ENCODE measurements at regions not wholly inside any gene's neighbourhood (a gene's known extent, or its start where the extent isn't known, plus 50 kb on each side); places are given as distances from the start of the nearest gene placed in this dataset.

DNA sequence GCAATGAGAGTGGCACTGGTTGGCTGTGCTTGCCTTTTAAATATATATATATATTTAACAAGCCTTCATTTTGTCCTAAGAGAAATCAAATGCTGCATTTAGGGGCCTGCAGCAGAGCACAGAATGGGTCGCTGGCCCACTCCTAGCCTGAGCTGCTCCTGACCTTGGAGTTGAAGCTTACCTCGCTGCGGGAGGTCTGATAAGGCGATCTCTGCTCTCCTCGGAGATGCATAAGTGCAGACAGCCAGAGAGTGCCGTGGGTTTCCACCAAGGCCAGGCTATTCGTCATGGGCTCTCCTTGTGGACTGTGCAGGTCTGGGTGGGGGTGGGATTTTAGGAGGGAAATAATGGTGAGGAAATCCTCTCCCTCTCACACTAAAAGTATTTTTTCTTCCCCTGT lies 99.5 kb upstream of the IKZF1 start:
- H3K4me3 ChIP-seq (replicated peaks; ENCODE audit: low read depth, low read length): no peak overlapping the region
- TF ChIP-seq, protein P1, sequence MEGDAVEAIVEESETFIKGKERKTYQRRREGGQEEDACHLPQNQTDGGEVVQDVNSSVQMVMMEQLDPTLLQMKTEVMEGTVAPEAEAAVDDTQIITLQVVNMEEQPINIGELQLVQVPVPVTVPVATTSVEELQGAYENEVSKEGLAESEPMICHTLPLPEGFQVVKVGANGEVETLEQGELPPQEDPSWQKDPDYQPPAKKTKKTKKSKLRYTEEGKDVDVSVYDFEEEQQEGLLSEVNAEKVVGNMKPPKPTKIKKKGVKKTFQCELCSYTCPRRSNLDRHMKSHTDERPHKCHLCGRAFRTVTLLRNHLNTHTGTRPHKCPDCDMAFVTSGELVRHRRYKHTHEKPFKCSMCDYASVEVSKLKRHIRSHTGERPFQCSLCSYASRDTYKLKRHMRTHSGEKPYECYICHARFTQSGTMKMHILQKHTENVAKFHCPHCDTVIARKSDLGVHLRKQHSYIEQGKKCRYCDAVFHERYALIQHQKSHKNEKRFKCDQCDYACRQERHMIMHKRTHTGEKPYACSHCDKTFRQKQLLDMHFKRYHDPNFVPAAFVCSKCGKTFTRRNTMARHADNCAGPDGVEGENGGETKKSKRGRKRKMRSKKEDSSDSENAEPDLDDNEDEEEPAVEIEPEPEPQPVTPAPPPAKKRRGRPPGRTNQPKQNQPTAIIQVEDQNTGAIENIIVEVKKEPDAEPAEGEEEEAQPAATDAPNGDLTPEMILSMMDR (IDR thresholded peaks at IDR 0.05; ENCODE audit: low read length, missing control alignments): no peak
- no peak for DNase-seq (ENCODE audit: low read depth)

DNA sequence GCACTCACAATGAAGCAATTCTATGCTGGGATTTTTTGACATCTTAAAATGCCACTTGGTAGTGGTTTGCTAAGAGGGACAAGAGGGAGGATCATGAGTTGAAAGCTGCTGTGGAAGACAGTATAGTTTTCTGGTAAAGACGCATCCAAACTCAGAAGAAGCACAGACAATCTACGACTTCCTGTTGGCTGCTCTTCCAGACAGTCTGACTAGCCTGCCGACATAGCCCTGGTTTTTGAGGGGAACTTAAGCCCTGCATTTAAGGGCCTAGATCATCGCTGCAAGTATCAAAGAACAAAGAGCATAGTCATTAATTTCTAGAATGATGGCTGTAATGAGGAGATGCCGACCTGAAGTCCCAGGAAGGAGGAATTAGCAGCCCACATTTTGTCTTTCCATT lies 99.9 kb upstream of the IKZF1 start:
- DNase-seq (ENCODE audit: low read depth): no peak
- no peak overlapping the region for H3K4me3 ChIP-seq (replicated peaks; ENCODE audit: low read depth, low read length)
- TF ChIP-seq, protein P1 (IDR thresholded peaks at IDR 0.05; ENCODE audit: low read length, missing control alignments): no peak

DNA sequence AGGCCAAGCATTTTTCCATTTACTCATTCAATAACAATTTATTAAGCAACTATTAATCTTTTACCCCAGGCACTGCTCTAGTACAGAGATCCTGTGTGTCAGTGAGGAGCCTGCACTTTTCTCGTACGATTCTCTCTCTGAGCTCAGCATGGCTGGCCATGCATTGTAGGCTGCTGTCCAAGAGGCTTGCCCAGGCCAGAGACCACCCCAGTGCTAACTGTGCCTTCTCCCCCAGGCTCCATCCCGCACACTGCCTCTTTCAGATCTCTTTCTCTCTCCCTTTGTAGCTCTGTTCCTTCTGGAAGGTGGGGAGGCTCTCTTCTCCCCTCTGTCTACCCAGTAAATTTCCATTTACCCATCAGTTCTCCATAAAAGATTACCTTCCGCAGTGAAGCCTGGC lies 101.0 kb upstream of the IKZF1 start:
- DNase-seq (ENCODE audit: low read depth): no peak
- no peak overlapping the region for H3K4me3 ChIP-seq (replicated peaks; ENCODE audit: low read depth, low read length)
- TF ChIP-seq, protein P1 (IDR thresholded peaks at IDR 0.05; ENCODE audit: low read length, missing control alignments): no peak

DNA sequence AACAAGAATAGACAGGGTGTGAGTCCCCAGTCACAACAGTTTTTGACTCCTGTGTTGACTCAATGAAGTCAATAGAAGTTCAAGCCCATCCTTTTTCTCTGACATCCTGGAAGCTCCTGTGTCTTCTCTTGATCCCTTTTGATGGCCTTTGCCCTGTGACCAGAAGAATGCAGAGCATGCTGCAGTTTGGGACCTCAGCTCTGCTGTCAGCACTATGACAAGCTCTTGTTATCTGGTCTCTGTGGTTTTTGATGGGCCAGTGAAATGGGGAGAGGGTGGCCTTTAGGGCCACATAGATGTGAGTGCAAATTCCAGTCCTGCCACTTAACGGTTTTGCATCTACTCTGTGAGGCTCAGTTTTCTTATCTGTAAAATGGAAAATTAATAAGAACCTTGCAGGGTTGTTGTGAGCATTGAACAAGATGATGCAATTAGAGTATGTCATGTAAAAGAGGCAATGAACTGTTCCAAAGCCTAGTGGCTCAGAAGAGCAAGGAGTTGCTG lies 102.4 kb upstream of the IKZF1 start:
- DNase-seq (ENCODE audit: low read depth): no peak
- no peak overlapping the region for H3K4me3 ChIP-seq (replicated peaks; ENCODE audit: low read depth, low read length)
- TF ChIP-seq, protein P1 (IDR thresholded peaks at IDR 0.05; ENCODE audit: low read length, missing control alignments): no peak

DNA sequence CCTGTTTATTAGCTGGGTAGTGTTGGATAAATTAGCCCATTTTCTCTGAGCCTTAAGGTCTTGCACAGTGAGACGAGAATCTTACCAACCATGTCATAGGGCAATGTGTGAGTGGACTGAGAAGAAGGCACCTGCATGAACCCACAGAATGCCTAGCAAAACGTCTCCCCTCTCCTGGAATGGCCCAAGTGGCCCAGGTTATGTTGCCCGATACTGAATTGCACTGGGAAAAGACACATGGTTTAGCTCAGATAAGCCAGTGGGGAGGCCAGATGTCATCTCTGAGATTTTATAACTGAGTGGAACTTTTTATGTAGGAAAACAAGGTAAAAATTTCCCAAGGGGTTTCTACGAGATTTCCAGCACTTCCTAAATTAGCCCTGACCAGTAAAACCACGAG lies 104.7 kb upstream of the IKZF1 start:
- no peak overlapping the region for H3K4me3 ChIP-seq (replicated peaks; ENCODE audit: low read depth, low read length)
- TF ChIP-seq, protein P1 (IDR thresholded peaks at IDR 0.05; ENCODE audit: low read length, missing control alignments): no peak
- DNase-seq (ENCODE audit: low read depth): no peak

DNA sequence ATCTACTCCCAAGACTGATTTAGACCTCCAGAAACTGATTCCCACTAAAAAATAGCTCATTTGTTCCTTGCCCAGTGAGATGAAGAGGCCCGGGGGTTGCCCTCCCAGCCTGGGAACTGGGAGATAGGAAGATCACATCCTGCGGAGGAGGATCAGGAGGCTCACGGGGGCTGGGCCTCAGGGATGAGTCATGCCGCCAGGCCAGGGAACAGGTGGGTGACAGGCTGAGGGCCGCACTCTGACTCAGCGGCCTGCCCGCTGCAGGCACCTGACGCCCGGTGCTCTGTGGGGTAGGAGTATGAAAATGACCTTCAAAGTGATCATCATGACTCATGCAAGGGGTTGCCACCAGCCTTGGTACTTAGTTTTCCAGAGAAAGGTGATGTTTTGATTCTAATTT lies 104.5 kb upstream of the ZPBP start:
- TF ChIP-seq, protein P1 (IDR thresholded peaks at IDR 0.05; ENCODE audit: low read length, missing control alignments): no peak
- no peak for DNase-seq (ENCODE audit: low read depth)
- H3K4me3 ChIP-seq (replicated peaks; ENCODE audit: low read depth, low read length): no peak overlapping the region

DNA sequence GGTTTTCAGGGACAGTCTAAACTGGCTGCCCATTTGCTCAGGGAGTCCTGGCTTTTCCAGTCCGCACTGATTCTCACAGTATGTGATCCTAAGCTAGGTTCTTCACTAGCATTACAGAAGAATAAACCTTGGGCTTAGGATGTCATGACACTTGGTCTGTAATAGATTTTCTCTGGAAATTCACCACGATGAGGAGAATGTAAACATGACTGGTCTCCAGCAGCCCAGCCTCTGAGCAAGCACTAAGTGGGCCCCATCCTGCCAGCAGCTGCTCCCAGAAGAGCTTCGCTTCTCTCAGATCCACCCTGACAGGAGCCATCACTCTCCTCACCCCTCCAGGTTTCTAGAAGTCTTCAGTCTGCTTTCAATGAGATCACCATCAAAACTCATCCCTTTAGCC lies 103.7 kb upstream of the ZPBP start:
- DNase-seq (ENCODE audit: low read depth): no peak
- TF ChIP-seq, protein P1 (IDR thresholded peaks at IDR 0.05; ENCODE audit: low read length, missing control alignments): no peak
- H3K4me3 ChIP-seq (replicated peaks; ENCODE audit: low read depth, low read length): no peak overlapping the region

Measured in fibroblast of pulmonary artery (primary cell).